Muscle layer of duodenum (tissue), 2 donors: ENCODE measurements at regions not wholly inside any gene's neighbourhood (a gene's known extent, or its start where the extent isn't known, plus 50 kb on each side); places are given as distances from the start of the nearest gene placed in this dataset.

Experiments used
- H3K27ac ChIP-seq: one replicate; pipeline ENCODE4 v1.7.0; 2013; ENCODE audit warnings: mild to moderate bottlenecking, low read length
- H3K27me3 ChIP-seq: one replicate; pipeline ENCODE4 v1.7.0; 2013; ENCODE audit warnings: low read depth, mild to moderate bottlenecking, control low read depth, low read length
- H3K36me3 ChIP-seq, 2 donors: one replicate each; pipeline ENCODE4 v1.7.0; 2013; ENCODE audit warnings: low read length in 2 of 2, control low read depth in 1 of 2, mild to moderate bottlenecking in 1 of 2; ENCODE audit not compliant: insufficient read depth in 2 of 2, control insufficient read depth in 1 of 2
- H3K4me1 ChIP-seq, 2 donors: one replicate each; pipeline ENCODE4 v1.7.0; 2013; ENCODE audit warnings: low read length in 2 of 2, mild to moderate bottlenecking in 2 of 2, control low read depth in 1 of 2, moderate library complexity in 1 of 2; ENCODE audit not compliant: insufficient read depth in 2 of 2, control insufficient read depth in 1 of 2
- H3K4me3 ChIP-seq, 2 donors: one replicate each; pipeline ENCODE4 v1.7.0; 2013; ENCODE audit warnings: low read length in 2 of 2, low read depth in 1 of 2, mild to moderate bottlenecking in 1 of 2
- H3K9me3 ChIP-seq, 2 donors: one replicate each; pipeline ENCODE4 v1.7.0; 2013; ENCODE audit warnings: low read length in 2 of 2, control low read depth in 1 of 2, mild to moderate bottlenecking in 1 of 2; ENCODE audit not compliant: control insufficient read depth in 1 of 2
- donor health status: healthy.

DNA sequence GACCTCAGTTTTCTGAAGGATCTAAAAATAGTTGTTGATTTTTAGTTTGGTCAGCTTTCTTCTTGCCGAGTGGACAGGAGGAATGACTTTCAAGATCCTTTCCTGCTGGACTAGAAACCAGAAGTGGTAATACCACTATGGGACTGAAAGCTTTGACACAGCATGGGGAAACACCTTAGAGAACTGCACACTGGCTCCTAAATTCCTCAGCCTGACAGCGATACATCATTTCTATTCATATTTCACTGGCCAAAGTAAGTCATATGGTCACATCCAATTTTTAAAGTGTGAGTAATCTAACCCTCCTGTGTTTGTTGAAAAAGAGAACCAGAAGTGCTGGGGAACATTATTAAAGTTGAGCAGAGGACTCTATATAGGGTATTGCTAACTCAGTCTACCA, 244.7 kb upstream of the MMADHC start:
- H3K36me3 ChIP-seq, result no peaks in the 10 kb centered on the region
- no peak overlapping the region for H3K4me3 ChIP-seq
- H3K27me3 ChIP-seq, result no peaks in the 10 kb centered on the region
- H3K9me3 ChIP-seq, result no peaks in the 10 kb centered on the region
- H3K4me1 ChIP-seq, result no peaks in the 10 kb centered on the region
- no peak overlapping the region for H3K27ac ChIP-seq

DNA sequence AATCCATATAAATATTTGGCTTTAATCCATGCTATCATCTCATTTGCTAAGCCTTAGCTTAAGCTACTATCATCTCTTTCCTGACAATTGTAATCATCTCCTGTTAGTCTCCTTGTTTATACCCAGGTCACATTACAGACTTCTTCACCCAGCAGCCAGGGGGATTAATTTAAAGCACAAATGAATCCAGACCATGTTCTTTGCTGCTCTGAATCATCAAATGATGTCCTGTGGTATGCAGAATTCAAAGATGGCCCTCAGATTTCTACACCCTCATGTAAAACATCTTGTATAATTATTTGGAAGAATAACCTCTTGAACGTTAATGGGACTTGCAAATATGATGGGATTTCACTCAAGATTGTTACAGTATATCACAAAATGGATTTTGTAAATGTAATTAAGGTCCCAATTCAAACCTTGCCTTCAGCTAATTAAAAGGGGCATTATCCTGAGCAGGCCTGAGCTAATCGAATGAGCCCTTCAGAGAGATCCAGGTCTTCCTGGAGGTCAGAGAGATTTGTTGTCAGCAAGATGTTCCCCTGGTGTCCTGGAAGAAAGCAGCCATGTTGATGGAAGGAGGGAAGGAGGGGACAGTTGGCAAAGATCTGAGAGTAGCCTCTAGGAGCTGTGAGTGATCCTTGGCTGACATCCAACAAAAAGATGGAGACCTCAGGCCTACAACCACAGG, 241.1 kb upstream of the MMADHC start:
- no peaks in the 10 kb centered on the region for H3K27me3 ChIP-seq
- no peaks in the 10 kb centered on the region for H3K36me3 ChIP-seq
- no peak overlapping the region for H3K27ac ChIP-seq
- no peaks in the 10 kb centered on the region for H3K4me1 ChIP-seq
- no peaks in the 10 kb centered on the region for H3K9me3 ChIP-seq
- H3K4me3 ChIP-seq, result no peak overlapping the region

GRCh38 chr2:149827585-149828126, 240.1 kb upstream of the MMADHC start:
- H3K27ac ChIP-seq, result no peak overlapping the region
- no peaks in the 10 kb centered on the region for H3K9me3 ChIP-seq
- H3K4me1 ChIP-seq, result no peaks in the 10 kb centered on the region
- no peaks in the 10 kb centered on the region for H3K36me3 ChIP-seq
- H3K27me3 ChIP-seq, result no peaks in the 10 kb centered on the region
- H3K4me3 ChIP-seq, result no peak overlapping the region

- H3K36me3 ChIP-seq, result no peaks in the 10 kb centered on the region
- H3K4me1 ChIP-seq, result no peaks in the 10 kb centered on the region
- H3K27me3 ChIP-seq, result no peaks in the 10 kb centered on the region
- no peak overlapping the region for H3K27ac ChIP-seq
- no peaks in the 10 kb centered on the region for H3K9me3 ChIP-seq
- no peak overlapping the region for H3K4me3 ChIP-seq
These were observed 239.0 kb upstream of the MMADHC start for GRCh38 chr2:149826471-149827125.

DNA sequence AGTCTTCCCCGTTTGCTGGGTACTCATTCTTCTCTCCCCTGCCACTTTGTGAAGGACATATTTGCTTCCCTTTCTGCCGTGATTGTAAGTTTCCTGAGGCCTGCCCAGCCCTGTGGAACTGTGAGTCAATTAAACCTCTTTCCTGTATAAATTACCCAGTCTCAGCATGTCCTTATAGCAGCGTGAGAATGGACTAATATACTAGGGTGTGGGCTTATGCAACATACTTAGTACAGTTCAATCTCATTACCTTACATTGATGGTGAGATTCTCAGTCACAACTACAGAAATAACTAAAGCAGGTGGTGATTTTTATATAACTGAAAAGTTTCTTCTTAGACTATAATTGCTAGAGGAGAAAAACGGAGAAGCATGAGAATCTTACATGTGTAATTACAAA, 237.9 kb upstream of the MMADHC start:
- Histone ChIP-seq H3K27ac (no peak overlapping the region), H3K27me3 (no peaks in the 10 kb centered on the region), H3K36me3 (no peaks in the 10 kb centered on the region), H3K4me1 (no peaks in the 10 kb centered on the region), H3K4me3 (no peak overlapping the region), H3K9me3 (no peaks in the 10 kb centered on the region)

- no peaks in the 10 kb centered on the region for H3K9me3 ChIP-seq
- H3K4me3 ChIP-seq, result no peak overlapping the region
- H3K36me3 ChIP-seq, result no peaks in the 10 kb centered on the region
- H3K4me1 ChIP-seq, result no peaks in the 10 kb centered on the region
- no peaks in the 10 kb centered on the region for H3K27me3 ChIP-seq
- no peak overlapping the region for H3K27ac ChIP-seq
These were observed 236.6 kb upstream of the MMADHC start for GRCh38 chr2:149824136-149824535.

DNA sequence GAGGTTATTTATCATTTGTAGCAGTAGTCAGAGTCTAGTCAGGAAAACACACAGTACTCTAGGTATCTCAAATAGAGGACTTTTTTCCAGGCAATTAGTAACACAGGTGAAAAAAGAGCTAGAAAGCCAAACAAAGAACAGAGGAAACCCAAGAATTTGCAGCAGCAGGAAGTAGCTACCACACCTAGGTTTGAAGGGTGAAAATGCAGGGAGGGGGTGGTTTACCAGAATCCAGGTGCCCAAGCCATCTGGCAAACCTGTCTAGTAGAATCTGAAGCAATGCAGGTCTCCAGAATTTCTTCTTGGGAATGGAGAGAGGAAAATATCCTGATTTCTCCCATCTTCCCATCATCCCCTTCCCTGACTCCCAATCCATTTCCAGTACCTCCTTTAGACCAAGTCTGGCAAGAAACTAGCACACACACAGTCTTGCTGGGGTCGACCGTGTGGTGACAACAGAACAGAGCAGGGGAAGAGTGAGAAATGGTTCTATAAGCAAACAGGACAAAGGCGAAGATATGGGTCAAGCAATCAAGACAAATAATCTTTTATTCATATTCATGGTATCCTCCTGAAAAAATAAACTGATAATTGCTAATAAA, 231.9 kb upstream of the MMADHC start:
- Histone ChIP-seq H3K36me3 (no peaks in the 10 kb centered on the region), H3K4me1 (no peaks in the 10 kb centered on the region), H3K27ac (no peak overlapping the region), H3K27me3 (no peaks in the 10 kb centered on the region), H3K4me3 (no peak overlapping the region), H3K9me3 (no peaks in the 10 kb centered on the region)

DNA sequence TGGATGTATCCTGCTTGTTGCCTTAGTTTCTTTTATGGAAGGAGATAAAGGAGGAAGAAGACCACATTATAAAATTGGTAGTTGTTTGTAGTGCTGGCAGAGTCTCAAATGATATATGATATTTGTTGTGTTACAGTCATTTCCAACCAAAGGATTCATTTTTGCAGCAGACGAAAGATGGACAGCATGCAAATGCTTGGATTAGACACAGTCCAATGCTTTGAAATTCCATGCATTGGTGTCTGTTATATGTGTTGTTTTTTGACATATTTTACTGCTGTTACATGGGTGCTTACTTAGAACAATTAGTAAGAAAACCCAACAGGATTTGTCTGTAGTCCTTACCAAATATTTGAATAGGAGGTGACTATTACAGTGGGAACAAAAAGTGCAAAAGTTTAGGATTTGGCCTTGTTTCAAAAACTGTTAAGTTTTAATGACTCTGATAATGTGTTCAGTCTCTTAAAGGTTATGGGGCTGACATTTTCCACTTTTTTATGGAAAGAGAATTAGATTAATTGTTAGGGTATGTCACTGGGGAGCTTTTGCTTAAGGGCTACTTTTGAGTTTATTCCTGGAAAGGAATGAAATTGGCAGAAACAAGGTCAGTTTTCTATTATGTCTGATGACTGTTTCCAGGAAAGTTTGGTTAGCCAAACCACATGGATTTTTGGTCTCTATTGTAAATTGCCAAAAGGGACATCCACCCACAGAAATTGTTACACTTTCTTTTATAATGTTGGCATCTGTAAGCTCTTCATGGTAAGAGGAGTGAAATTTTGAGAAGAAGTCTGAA, 229.4 kb upstream of the MMADHC start:
- no peaks in the 10 kb centered on the region for H3K36me3 ChIP-seq
- no peaks in the 10 kb centered on the region for H3K27me3 ChIP-seq
- H3K4me3 ChIP-seq, result no peak overlapping the region
- H3K4me1 ChIP-seq, result no peaks in the 10 kb centered on the region
- H3K9me3 ChIP-seq, result no peaks in the 10 kb centered on the region
- no peak overlapping the region for H3K27ac ChIP-seq

- no peaks in the 10 kb centered on the region for H3K27me3 ChIP-seq
- no peaks in the 10 kb centered on the region for H3K36me3 ChIP-seq
- no peaks in the 10 kb centered on the region for H3K9me3 ChIP-seq
- H3K4me1 ChIP-seq, result no peaks in the 10 kb centered on the region
- H3K27ac ChIP-seq, result no peak overlapping the region
- no peak overlapping the region for H3K4me3 ChIP-seq
These were observed 228.4 kb upstream of the MMADHC start for GRCh38 chr2:149815941-149816340.

DNA sequence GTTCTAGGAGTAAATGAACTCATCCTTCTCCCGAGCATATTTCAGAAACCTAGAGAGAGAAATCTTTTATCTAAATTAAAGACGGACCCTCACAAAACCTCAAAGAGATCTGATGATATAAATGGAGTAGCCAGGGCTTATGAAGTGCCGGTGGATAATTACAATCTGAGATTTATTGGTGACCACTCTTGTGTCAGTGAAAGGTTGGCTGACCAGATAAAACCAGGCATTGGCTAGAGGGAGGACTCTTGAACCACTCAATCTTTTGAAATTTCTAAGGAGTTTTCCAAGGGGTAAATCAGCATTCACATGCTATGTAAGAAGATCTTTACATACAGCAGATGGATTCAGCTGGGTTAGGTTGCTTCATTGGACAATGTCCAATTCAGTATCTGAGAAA, 227.3 kb upstream of the MMADHC start:
- H3K4me1 ChIP-seq, result no peaks in the 10 kb centered on the region
- no peaks in the 10 kb centered on the region for H3K36me3 ChIP-seq
- H3K27me3 ChIP-seq, result no peaks in the 10 kb centered on the region
- no peaks in the 10 kb centered on the region for H3K9me3 ChIP-seq
- no peak overlapping the region for H3K27ac ChIP-seq
- H3K4me3 ChIP-seq, result no peak overlapping the region

GRCh38 chr2:149814049-149814448, 226.5 kb upstream of the MMADHC start:
- no peaks in the 10 kb centered on the region for H3K4me1 ChIP-seq
- no peak overlapping the region for H3K4me3 ChIP-seq
- H3K36me3 ChIP-seq, result no peaks in the 10 kb centered on the region
- H3K9me3 ChIP-seq, result no peaks in the 10 kb centered on the region
- H3K27ac ChIP-seq, result no peak overlapping the region
- no peaks in the 10 kb centered on the region for H3K27me3 ChIP-seq
